ENCODE measurements at regions not wholly inside any gene's neighbourhood (a gene's known extent, or its start where the extent isn't known, plus 50 kb on each side); places are given as distances from the start of the nearest gene placed in this dataset.

- TF ChIP-seq CTCF (IDR thresholded peaks at IDR 0.05) (no peak), POLR2AphosphoS5 (IDR thresholded peaks at IDR 0.05; ENCODE audit: insufficient read depth in 1 of 2, low read depth in 1 of 2) (no peak)
Observed at GRCh38 chr20:16106191-16106849, 466.9 kb downstream of the KIF16B start.
